ENCODE measurements at regions not wholly inside any gene's neighbourhood (a gene's known extent, or its start where the extent isn't known, plus 50 kb on each side); places are given as distances from the start of the nearest gene placed in this dataset.

DNA sequence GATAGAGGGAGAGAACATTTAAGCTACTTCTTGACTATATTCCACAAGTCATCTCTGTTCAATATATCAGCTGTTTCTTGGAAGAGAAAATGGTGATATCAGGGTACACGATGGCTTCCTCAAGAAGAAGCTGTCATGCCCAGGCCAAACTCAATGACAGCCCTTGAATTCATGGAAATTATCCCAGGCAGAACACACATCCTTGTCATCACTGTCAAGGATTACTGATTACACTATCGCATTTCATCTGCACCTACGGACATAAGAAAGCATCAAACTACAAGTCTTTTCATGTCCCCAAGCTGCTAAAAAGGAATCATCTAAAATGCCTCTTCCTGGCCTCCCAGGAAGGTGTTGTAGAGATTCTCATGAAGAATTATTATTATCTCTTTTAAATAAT, 165.2 kb upstream of the SLC7A11 start:
- Histone ChIP-seq H3K4me1 (ENCODE audit: control insufficient read depth, insufficient read depth, low read length) (peaks cover 11% of the 10 kb centered on the region), H2AK9ac (replicated peaks; ENCODE audit: low read depth, low read length, poor library complexity) (no peak overlapping the region), H3K4me3 (ENCODE audit: insufficient read depth, low read depth, low read length) (no peak overlapping the region), H2BK5ac (ENCODE audit: low read depth, low read length, poor library complexity, severe bottlenecking) (no peak overlapping the region), H2AFZ (replicated peaks; ENCODE audit: low read length, poor library complexity) (no peak overlapping the region), H3K4me2 (ENCODE audit: low read depth, low read length) (no peak overlapping the region), H2BK15ac (ENCODE audit: low read depth, low read length) (no peak overlapping the region), H3K27me3 (ENCODE audit: control insufficient read depth, insufficient read depth, low read length) (no peaks in the 10 kb centered on the region), H3K79me1 (ENCODE audit: low read depth in 1 of 2, low read length in 2 of 2) (no peaks in the 10 kb centered on the region), H4K8ac (ENCODE audit: low read depth in 2 of 2, low read length in 2 of 2) (peak overlapping the region in 1 of 2 experiments; percentile 15; a peak in 1 of 4 replicates), H3K4ac (ENCODE audit: low read depth, low read length) (no peak overlapping the region), H3K27ac (ENCODE audit: insufficient read depth, low read length) (no peak overlapping the region), H3K23ac (ENCODE audit: low read depth, low read length) (no peak overlapping the region), H4K91ac (ENCODE audit: insufficient read depth, low read depth, low read length) (no peak overlapping the region), H3K9me3 (ENCODE audit: control insufficient read depth, insufficient read depth, low read length) (no peaks in the 10 kb centered on the region), H3K36me3 (ENCODE audit: control insufficient read depth, insufficient read depth, low read length) (no peaks in the 10 kb centered on the region), H2AK5ac (ENCODE audit: low read depth, low read length) (no peak overlapping the region), H3K14ac (replicated peaks; ENCODE audit: low read depth, low read length) (no peak overlapping the region), H4K5ac (ENCODE audit: low read depth, low read length) (peak overlapping the region; percentile 40; the same call in 1 of the 2 replicates), H3K9ac (ENCODE audit: low read depth, low read length) (no peak overlapping the region), H4K20me1 (ENCODE audit: insufficient read depth, low read length) (no peaks in the 10 kb centered on the region), H3K56ac (ENCODE audit: extremely low read depth, insufficient read depth, low read length) (no peak overlapping the region), H2BK20ac (ENCODE audit: low read depth, low read length) (no peak overlapping the region), H3K18ac (ENCODE audit: low read depth, low read length) (peak overlapping the region; percentile 61), H2BK120ac (ENCODE audit: low read depth, low read length) (peak overlapping the region; percentile 2; the same call in 1 of the 2 replicates), H3K9me1 (ENCODE audit: insufficient read depth, low read length) (peaks cover 7% of the 10 kb centered on the region)
- dilution Hi-C loops (cut with HindIII; ENCODE audit: low sequenced_read_pairs, unreplicated experiment), result no loop called here
- in situ Hi-C loops (cut with MboI; ENCODE audit: low sequenced_read_pairs), result no loop called here
- ChIA-PET POLR2A (ENCODE audit: unreplicated experiment) (no interaction called here), CTCF (interaction anchor here (0.9 kb wide), 1 partner anchor 28 kb away, joined by 3 read pairs; no protein-coding TSS in a partner anchor)
- no peak for ATAC-seq (ENCODE audit: low read depth)
- no peak for DNase-seq
- BruUV-seq (replicated peaks), result no TSS peak
- intact Hi-C loops (cut with micrococcal nuclease), result no loop called here
- no CpG with 5 or more reads among the region's 3 CpGs for WGBS, 2 experiments (ENCODE audit: extremely low coverage in 2 of 2, insufficient read length in 1 of 2)
- no peak for TF ChIP-seq FOS (IDR thresholded peaks at IDR 0.05; ENCODE audit: low read depth, low read length)
- no peak for TF ChIP-seq CHD1 (IDR thresholded peaks at IDR 0.05; ENCODE audit: low read depth, low read length)
- no peak for TF ChIP-seq RCOR1 (IDR thresholded peaks at IDR 0.05; ENCODE audit: insufficient replicate concordance, low read length)
- no peak for TF ChIP-seq SMC3 (IDR thresholded peaks at IDR 0.05; ENCODE audit: low read depth, low read length)
- TF ChIP-seq MXI1 (IDR thresholded peaks at IDR 0.05; ENCODE audit: borderline replicate concordance, low read depth, low read length), result no peak
- TF ChIP-seq CEBPB (IDR thresholded peaks at IDR 0.05; ENCODE audit: low read depth, low read length), result no peak
- TF ChIP-seq MAFK (IDR thresholded peaks at IDR 0.05; ENCODE audit: low read depth, low read length), result no peak
- TF ChIP-seq, protein P1, sequence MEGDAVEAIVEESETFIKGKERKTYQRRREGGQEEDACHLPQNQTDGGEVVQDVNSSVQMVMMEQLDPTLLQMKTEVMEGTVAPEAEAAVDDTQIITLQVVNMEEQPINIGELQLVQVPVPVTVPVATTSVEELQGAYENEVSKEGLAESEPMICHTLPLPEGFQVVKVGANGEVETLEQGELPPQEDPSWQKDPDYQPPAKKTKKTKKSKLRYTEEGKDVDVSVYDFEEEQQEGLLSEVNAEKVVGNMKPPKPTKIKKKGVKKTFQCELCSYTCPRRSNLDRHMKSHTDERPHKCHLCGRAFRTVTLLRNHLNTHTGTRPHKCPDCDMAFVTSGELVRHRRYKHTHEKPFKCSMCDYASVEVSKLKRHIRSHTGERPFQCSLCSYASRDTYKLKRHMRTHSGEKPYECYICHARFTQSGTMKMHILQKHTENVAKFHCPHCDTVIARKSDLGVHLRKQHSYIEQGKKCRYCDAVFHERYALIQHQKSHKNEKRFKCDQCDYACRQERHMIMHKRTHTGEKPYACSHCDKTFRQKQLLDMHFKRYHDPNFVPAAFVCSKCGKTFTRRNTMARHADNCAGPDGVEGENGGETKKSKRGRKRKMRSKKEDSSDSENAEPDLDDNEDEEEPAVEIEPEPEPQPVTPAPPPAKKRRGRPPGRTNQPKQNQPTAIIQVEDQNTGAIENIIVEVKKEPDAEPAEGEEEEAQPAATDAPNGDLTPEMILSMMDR (conservative IDR thresholded peaks at IDR 0.05; ENCODE audit: low read depth, low read length), result no peak
- no peak for TF ChIP-seq POLR2A (IDR thresholded peaks at IDR 0.05; ENCODE audit: low read depth, low read length)
- no peak for TF ChIP-seq BHLHE40 (IDR thresholded peaks at IDR 0.05; ENCODE audit: low read depth, low read length)
- TF ChIP-seq MAZ (IDR thresholded peaks at IDR 0.05; ENCODE audit: borderline replicate concordance, low read depth, low read length), result no peak
- TF ChIP-seq, protein P2, sequence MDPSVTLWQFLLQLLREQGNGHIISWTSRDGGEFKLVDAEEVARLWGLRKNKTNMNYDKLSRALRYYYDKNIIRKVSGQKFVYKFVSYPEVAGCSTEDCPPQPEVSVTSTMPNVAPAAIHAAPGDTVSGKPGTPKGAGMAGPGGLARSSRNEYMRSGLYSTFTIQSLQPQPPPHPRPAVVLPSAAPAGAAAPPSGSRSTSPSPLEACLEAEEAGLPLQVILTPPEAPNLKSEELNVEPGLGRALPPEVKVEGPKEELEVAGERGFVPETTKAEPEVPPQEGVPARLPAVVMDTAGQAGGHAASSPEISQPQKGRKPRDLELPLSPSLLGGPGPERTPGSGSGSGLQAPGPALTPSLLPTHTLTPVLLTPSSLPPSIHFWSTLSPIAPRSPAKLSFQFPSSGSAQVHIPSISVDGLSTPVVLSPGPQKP (IDR thresholded peaks at IDR 0.05; ENCODE audit: borderline replicate concordance, low read depth, low read length), result no peak
- TF ChIP-seq RAD21 (IDR thresholded peaks at IDR 0.05; ENCODE audit: low read length), result no peak
- TF ChIP-seq, protein P3, sequence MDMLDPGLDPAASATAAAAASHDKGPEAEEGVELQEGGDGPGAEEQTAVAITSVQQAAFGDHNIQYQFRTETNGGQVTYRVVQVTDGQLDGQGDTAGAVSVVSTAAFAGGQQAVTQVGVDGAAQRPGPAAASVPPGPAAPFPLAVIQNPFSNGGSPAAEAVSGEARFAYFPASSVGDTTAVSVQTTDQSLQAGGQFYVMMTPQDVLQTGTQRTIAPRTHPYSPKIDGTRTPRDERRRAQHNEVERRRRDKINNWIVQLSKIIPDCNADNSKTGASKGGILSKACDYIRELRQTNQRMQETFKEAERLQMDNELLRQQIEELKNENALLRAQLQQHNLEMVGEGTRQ (IDR thresholded peaks at IDR 0.05; ENCODE audit: low read depth, low read length), result no peak
